ENCODE measurements at regions not wholly inside any gene's neighbourhood (a gene's known extent, or its start where the extent isn't known, plus 50 kb on each side); places are given as distances from the start of the nearest gene placed in this dataset.

- no peak for DNase-seq (ENCODE audit: low read depth in 4 of 4, low spot score in 2 of 4)
These were observed 153.0 kb upstream of the ARPP21 start for GRCh38 chr3:35486295-35486694.

GRCh38 chr3:35487376-35487775 lies 151.9 kb upstream of the ARPP21 start:
- no peak for DNase-seq (ENCODE audit: low read depth in 4 of 4, low spot score in 2 of 4)

GRCh38 chr3:35488526-35488925 lies 150.8 kb upstream of the ARPP21 start:
- no peak for DNase-seq (ENCODE audit: low read depth in 4 of 4, low spot score in 2 of 4)

GRCh38 chr3:35492841-35493240 lies 146.5 kb upstream of the ARPP21 start:
- no peak for DNase-seq (ENCODE audit: low read depth in 4 of 4, low spot score in 2 of 4)

- no peak for DNase-seq (ENCODE audit: low read depth in 4 of 4, low spot score in 2 of 4)
These were observed 140.7 kb upstream of the ARPP21 start for GRCh38 chr3:35498506-35499210.

GRCh38 chr3:35500641-35501350 lies 138.5 kb upstream of the ARPP21 start:
- no peak for DNase-seq (ENCODE audit: low read depth in 4 of 4, low spot score in 2 of 4)

GRCh38 chr3:35502699-35503098 lies 136.6 kb upstream of the ARPP21 start:
- no peak for DNase-seq (ENCODE audit: low read depth in 4 of 4, low spot score in 2 of 4)

GRCh38 chr3:35505181-35505580 lies 134.1 kb upstream of the ARPP21 start:
- DNase-seq (ENCODE audit: low read depth in 4 of 4, low spot score in 2 of 4): no peak

GRCh38 chr3:35505772-35506171 lies 133.6 kb upstream of the ARPP21 start:
- no peak for DNase-seq (ENCODE audit: low read depth in 4 of 4, low spot score in 2 of 4)

GRCh38 chr3:35519936-35520335 lies 119.4 kb upstream of the ARPP21 start:
- DNase-seq (ENCODE audit: low read depth in 4 of 4, low spot score in 2 of 4): peak in 1 of 4 donors; percentile 25

GRCh38 chr3:35521196-35521595 lies 118.1 kb upstream of the ARPP21 start:
- no peak for DNase-seq (ENCODE audit: low read depth in 4 of 4, low spot score in 2 of 4)

GRCh38 chr3:35522450-35522849 lies 116.9 kb upstream of the ARPP21 start:
- no peak for DNase-seq (ENCODE audit: low read depth in 4 of 4, low spot score in 2 of 4)

- DNase-seq (ENCODE audit: low read depth in 4 of 4, low spot score in 2 of 4): no peak
These were observed 116.3 kb upstream of the ARPP21 start for GRCh38 chr3:35523074-35523473.

GRCh38 chr3:35523838-35524237 lies 115.5 kb upstream of the ARPP21 start:
- DNase-seq (ENCODE audit: low read depth in 4 of 4, low spot score in 2 of 4): no peak

- no peak for DNase-seq (ENCODE audit: low read depth in 4 of 4, low spot score in 2 of 4)
These were observed 114.5 kb upstream of the ARPP21 start for GRCh38 chr3:35524856-35525255.

GRCh38 chr3:35528728-35529127 lies 110.6 kb upstream of the ARPP21 start:
- no peak for DNase-seq (ENCODE audit: low read depth in 4 of 4, low spot score in 2 of 4)

- DNase-seq (ENCODE audit: low read depth in 4 of 4, low spot score in 2 of 4): no peak
These were observed 110.0 kb upstream of the ARPP21 start for GRCh38 chr3:35529337-35529736.

- no peak for DNase-seq (ENCODE audit: low read depth in 4 of 4, low spot score in 2 of 4)
These were observed 102.1 kb upstream of the ARPP21 start for GRCh38 chr3:35537265-35537664.

GRCh38 chr3:35544976-35545375 lies 94.3 kb upstream of the ARPP21 start:
- no peak for DNase-seq (ENCODE audit: low read depth in 4 of 4, low spot score in 2 of 4)

- no peak for DNase-seq (ENCODE audit: low read depth in 4 of 4, low spot score in 2 of 4)
These were observed 89.6 kb upstream of the ARPP21 start for GRCh38 chr3:35549690-35550089.

GRCh38 chr3:35562141-35562540 lies 77.2 kb upstream of the ARPP21 start:
- DNase-seq (ENCODE audit: low read depth in 4 of 4, low spot score in 2 of 4): no peak

GRCh38 chr3:35565048-35565447 lies 74.3 kb upstream of the ARPP21 start:
- no peak for DNase-seq (ENCODE audit: low read depth in 4 of 4, low spot score in 2 of 4)

Data from left renal cortex interstitium (tissue), 4 donors.